ENCODE measurements at regions not wholly inside any gene's neighbourhood (a gene's known extent, or its start where the extent isn't known, plus 50 kb on each side); places are given as distances from the start of the nearest gene placed in this dataset.
"Not testable (repeated sequence)": the region's sequence is repeated elsewhere in the genome, so short reads cannot be mapped to it uniquely, and the experiment has no call there.

DNA sequence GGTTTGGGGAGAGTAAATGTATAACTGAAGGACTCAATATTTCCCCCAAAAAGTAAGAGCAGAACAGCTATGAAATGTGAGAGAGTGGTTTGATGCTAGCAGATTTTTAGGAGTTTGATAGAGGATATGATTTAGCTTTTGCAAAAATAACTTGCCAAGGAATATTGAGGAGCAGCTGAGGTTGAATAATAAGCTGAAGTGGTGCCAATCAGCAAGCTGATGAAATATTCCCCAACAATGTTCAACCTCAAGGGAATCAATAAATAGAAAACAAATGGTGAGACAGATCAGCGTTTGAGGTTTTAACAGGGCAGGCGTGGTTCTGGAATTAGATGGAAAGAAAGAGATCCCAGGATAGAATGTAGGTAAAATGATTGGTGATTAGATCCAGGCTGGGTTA, 413.4 kb upstream of the ADAMTS5 start:
- intact Hi-C loops (cut with DNase I), result no loop called here
- no peak for DNase-seq (ENCODE audit: low spot score)

DNA sequence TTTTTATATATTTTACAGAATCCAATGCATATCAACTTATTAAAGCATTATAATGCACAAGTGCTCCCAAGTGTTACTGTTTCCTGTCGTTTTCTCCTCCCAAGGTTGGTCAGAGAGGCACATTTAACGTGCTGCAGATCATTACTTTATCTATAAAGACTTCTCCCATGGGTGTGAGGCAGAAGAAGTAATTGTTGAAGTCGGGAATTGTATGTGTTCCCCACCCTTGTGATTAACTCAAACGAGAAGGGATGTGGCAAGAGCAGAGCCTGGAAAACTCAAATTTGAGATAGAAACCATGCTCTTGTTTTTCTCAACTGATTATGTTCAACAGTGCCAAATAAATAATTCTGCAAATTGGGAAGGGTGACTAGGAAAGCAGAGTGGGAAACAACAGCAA, 412.5 kb upstream of the ADAMTS5 start:
- intact Hi-C loops (cut with DNase I), result no loop called here
- DNase-seq (ENCODE audit: low spot score), result no peak

DNA sequence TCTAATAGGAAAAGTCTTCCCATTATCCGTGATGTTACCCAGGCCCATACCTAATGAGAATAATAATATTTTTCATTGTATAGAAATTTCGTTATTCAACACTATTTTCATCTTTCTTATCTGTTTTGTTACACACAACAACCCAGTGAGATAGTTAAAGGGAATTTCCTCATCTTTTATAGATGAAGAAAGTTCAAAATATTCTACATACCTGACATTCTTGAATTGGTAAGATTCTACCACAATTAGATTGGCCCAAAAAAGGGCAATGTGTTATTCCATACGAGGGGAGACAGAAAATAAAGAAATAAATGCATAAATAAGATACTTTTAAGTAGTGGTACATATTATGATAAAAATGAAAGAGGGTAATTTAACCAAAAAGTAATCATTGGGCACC, 405.5 kb upstream of the ADAMTS5 start:
- no peak for DNase-seq (ENCODE audit: low spot score)
- intact Hi-C loops (cut with DNase I), result loop anchor here (5.0 kb wide), 1 partner anchor 75 kb away; no protein-coding TSS in a partner anchor

DNA sequence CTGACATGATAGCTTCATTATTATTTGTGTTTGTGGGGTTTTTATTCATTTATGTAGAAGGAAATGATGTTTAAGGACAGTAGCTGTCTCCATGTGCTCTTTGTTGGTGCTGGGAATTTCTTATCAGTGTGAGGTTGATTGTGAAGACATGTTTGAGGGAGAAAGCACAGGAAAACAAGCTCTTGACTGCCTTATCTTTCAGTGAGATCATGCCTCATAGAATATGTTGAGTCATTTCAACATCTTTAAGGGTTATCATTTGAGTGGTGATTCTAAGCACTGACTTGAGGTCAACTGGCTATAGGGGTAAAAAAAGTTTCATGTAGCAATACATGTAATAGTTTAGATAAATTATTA, 405.1 kb upstream of the ADAMTS5 start:
- intact Hi-C loops (cut with DNase I), result loop anchor here (5.0 kb wide), 1 partner anchor 75 kb away; no protein-coding TSS in a partner anchor

DNA sequence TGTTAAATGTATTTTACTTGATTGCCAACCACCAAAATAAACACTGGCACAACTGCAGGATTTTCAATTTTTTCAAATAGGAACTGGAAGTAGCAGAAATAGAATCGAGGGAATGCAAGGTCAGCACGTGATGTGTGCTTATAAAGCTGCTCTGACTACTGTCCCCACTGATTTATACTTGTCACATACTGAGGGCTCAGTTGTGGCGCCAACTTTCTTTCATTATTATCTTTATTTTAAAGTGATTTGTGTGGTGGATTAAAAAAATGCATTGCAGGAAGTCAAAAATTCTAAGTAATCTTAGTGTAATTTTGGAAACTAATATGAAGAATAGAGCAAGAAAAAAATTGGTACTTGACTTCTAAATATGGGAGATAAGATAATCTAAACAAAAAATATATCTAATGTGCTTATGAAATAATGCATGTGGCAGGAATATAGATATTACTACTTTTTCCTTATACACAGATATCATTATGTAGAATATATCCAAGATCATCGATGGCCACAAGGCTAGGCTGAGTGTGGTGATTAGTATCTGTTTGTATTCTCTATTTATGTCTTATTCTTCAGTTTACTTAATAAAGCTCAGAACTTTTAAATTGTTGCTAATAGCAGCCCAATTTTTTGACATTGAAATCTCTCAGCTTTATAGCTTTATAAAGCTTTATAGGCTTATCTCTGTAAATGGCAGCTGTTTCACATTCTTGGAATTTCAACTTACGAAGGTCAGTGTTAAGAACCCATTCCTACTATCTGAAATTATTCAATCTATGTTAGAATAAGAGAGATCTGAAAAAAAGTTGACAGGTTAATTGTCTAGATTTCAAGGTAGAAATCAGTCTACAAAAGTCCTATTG, 404.5 kb upstream of the ADAMTS5 start:
- no peak for DNase-seq (ENCODE audit: low spot score)
- intact Hi-C loops (cut with DNase I), result loop anchor here (5.0 kb wide), 1 partner anchor 76 kb away; no protein-coding TSS in a partner anchor

More for the DNA sequence above, 405.1 kb upstream of the ADAMTS5 start:
- DNase-seq (ENCODE audit: low spot score), result no peak

DNA sequence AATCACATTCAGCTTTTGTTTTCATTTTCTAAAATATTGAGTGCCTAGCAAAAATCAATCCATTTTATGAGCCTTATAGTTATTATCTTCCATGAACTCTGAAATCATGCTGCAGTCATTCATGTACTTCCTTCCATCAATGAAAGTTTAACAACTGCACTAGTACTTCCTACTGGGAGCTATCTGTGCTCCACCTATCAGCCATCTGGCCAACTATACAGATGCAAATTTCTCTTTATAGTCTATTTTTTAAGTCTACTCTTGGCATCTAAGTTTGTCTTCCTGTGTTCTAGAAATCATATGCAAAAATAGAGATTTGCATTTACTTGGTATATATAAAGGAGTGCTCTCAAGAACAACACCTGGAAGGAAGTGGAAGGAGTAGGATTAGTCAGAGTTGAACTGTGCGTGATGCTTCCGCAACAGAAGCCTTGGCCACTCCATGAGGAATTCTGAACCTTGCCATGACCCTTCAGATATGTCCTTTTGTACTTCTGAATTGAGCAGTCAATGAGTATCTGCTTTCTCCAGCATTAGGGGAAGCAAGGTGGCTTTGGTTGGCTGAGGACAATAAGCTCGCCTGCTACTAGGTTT, 403.2 kb upstream of the ADAMTS5 start:
- DNase-seq (ENCODE audit: low spot score), result no peak
- intact Hi-C loops (cut with DNase I), result loop anchor here (5.0 kb wide), 2 partner anchors 77 to 197 kb away; no protein-coding TSS in a partner anchor

DNA sequence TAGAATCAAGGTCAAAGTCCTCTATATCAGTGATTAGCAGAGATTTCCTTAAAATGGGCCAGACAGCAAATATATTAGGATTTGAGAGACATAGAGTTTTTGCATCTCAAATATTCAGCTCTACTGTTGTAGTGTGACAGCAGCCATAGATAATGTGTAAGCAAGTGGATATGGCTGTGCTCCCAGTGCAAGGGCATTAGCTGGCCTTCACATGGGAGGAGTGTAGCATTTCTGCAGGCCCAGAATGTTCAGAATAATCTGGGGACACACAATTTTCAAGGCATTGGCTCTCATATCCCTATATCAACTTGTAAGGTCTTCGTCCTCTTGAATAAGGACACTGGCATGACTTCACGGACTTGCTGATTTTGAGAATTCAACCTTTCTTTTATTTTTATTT, 402.3 kb upstream of the ADAMTS5 start:
- no peak for DNase-seq (ENCODE audit: low spot score)
- intact Hi-C loops (cut with DNase I), result loop anchor here (5.0 kb wide), 1 partner anchor 198 kb away; no protein-coding TSS in a partner anchor

DNA sequence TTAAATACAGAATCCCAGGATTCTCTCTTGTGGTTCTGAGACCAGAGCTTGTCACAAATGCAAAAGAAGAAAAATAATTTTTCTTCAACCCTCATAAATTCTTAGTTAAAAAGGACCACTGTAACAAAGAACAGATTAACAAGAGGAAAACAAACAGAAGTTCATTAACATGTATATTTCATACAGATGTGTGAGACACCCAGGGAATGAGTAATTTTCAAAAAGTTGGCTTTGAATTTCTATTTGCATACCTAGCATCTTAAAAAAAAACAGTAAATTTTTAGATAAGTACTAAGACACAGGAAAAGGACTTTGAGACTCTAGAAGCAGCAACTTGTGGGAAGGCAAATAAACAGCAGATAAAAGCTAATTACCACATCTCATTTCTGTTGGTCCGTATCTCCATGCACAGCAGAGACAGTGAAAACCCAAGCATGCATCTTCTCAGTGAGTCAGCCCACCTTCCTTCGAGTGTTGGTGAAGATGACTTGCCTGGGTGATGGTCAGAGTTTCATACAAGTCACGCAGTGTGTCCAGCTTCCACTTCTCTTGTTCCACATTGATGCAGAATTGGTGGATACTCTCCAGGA, 399.9 kb upstream of the ADAMTS5 start:
- intact Hi-C loops (cut with DNase I), result loop anchor here (5.0 kb wide), 1 partner anchor 201 kb away; no protein-coding TSS in a partner anchor
- no peak for DNase-seq (ENCODE audit: low spot score)

DNA sequence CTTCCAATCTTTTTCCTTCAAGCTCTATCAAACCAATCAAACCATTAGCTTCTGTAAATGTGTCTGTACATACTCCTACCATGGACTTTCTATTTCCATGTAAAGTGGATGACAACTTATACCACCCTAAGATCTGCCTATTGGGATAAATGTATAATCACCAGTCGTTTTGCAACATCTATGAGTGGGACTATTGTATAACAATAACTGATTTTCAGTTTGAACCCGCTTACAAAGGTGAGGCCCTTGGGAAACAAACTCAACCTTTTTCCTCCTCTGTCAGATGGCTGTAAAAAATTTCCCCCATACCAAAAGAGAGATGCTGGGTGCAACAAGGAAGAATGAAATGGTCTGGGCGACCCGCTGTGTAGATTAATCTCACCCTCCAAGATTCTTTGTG, 399.1 kb upstream of the ADAMTS5 start:
- no peak for DNase-seq (ENCODE audit: low spot score)
- intact Hi-C loops (cut with DNase I), result loop anchor here (5.0 kb wide), 1 partner anchor 201 kb away; no protein-coding TSS in a partner anchor

DNA sequence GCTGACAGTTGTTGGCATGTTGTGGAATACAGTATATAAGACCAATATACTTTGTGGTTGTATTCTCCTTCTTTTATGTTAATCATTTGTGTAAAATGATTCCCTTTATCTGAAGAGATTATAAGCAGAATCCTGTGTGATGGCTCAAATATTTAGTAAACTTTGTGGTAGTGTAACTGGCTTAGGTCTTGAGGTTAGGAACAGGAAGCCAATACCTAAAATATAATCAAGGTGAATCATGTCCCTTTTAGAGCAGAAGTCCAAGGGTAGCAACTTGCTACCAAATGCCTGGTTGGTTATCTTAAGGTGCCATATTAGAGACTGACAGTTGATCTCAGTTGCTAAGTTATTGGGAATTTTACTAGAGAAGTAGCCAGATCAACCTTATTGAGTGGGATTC, 398.5 kb upstream of the ADAMTS5 start:
- intact Hi-C loops (cut with DNase I), result loop anchor here (5.0 kb wide), 1 partner anchor 202 kb away; no protein-coding TSS in a partner anchor
- DNase-seq (ENCODE audit: low spot score), result no peak

DNA sequence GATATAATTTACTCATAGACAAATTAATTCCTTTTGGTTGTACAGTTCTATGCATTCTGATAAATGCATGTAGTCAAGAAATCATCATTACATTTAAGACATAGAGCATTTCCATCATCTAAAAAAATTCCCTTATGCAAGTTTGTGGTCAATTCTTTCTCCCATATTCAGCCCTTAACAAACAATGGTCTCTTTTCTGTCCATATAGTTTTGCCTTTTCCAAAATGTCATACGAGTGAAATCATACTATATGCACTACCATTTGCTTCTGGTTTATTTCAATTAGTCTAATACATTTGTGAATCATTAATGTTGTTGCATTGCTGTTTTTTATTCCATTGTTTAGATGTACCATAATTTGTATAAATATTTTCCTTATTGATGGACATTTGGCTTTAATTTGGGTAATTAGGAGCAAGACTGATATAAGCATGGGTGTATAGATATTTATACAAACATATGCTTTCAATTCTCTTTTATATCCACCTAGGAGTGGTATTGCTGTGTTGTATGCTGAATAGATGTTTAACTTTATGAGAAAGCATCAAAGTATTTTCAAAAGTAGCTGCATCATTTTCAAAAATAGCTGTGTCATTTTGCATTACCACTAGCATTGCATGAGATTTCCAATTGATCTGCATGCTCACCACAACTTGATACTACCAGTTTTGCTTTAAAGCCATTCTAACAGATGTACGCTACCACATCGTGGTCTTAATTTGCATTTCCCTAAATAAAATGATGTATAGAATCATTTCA, 397.0 kb upstream of the ADAMTS5 start:
- DNase-seq (ENCODE audit: low spot score), result no peak
- intact Hi-C loops (cut with DNase I), result no loop called here

DNA sequence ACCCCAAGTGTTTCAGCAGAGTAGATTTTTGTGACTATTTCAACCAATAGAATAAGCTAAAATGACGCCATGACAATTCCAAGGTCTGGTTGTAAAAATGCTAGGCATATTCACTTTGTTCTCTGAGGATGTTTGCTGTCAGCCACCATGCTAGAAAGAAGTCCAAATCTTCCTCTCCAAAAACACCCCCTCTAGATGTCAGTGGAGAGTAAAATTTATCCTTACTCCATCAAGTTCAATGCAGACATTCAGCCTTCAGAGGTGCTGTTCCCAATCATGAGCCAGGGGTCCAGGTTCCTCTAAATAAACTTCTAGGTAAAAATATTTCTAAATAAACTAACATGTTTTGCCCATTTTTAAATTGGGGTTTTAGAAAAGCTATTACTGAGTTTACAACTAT, 395.4 kb upstream of the ADAMTS5 start:
- intact Hi-C loops (cut with DNase I), result no loop called here
- DNase-seq (ENCODE audit: low spot score), result no peak

DNA sequence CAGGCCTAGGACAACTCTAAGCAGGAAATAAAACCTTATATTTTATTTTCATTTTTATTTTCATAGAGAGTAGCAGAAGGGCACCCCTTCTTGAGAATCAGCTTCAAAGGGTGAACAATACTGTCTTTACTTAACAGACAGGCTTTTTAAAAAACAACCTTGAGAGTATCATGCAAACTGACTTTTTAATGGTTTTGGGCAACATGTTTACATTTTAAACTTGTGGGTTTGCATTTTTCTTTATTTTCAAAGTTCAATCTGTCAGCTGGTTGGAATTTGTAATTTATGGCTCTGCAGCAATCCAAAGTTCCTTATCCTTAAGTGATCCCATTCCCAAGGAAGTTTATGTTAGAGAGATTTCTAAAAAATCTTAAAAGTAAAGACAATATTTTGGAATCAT, 392.3 kb upstream of the ADAMTS5 start:
- DNase-seq (ENCODE audit: low spot score), result no peak
- intact Hi-C loops (cut with DNase I), result no loop called here

DNA sequence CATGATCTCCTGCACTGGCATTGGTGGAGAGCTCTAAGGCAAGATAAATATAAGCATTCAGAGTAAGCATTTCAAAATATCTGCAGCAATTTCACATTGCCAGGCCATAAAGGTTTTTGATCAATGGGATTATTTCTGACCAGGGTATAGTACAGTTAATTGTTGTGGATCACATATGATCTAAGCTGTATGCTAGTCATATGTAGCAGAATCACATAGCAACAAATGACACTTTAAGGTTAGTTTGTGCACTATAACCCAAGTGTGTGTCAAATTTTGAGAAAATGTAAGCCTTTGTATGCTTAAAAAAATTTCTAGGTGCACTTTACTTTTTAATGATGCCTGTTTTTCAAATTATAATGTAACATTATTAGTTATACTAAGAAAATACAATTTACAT, 386.0 kb upstream of the ADAMTS5 start:
- intact Hi-C loops (cut with DNase I), result no loop called here
- DNase-seq (ENCODE audit: low spot score), result no peak

DNA sequence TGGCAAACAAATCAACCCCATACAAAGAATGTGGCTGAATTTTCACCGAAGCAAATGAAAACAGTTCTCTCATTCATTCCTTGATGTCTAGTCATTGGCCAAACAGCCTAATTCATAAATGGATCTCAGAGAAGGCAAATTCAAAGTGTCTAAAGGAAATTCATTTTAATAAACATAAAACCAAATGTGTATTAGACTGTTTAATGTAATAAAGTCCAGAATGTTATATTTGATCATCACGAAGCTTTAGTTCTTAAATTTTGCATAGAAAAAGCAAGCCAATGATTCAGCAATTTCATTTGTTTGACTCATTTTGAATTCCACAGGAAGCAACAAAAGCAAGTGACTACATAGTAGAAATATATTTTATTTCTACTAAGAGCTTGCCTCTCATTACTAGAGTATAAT, 379.2 kb upstream of the ADAMTS5 start:
- no peak for DNase-seq (ENCODE audit: low spot score)
- intact Hi-C loops (cut with DNase I), result no loop called here

DNA sequence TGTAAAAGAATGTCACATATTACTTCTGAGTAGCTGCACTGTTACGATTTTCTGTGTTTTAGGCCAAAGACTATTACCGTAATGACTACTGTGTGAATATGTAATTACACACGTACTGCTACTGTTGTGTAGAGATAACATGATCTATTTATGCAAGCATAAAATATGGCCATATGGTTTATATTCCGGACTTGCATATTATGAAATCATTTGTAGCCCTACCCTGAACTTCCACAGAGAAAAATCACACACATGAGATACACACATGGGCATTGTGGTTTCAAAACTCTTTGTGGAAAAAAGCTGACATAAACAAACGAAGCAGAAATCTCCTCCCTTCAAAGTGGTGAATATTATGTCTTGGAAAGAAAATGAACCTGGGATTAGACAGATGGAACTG, 373.0 kb upstream of the ADAMTS5 start:
- intact Hi-C loops (cut with DNase I), result no loop called here
- no peak for DNase-seq (ENCODE audit: low spot score)

DNA sequence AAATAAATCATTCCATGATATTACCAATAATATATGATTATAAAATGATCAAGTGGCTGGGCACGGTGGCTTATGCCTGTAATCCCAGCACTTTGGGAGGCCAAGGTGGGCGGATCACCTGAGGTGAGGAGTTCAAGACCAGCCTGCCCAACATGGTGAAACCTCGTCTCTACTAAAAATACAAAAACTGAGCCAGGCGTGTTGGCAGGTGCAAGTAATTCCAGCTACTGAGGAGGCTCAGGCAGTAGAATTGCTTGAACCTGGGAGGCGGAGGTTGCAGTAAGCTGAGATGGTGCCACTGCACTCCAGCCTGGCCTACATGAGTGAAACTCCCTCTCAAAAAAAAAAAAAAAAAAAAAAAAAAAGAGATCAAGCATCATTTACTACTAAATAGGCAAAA, 371.1 kb upstream of the ADAMTS5 start:
- intact Hi-C loops (cut with DNase I); DNase-seq (ENCODE audit: low spot score): not testable (repeated sequence)

DNA sequence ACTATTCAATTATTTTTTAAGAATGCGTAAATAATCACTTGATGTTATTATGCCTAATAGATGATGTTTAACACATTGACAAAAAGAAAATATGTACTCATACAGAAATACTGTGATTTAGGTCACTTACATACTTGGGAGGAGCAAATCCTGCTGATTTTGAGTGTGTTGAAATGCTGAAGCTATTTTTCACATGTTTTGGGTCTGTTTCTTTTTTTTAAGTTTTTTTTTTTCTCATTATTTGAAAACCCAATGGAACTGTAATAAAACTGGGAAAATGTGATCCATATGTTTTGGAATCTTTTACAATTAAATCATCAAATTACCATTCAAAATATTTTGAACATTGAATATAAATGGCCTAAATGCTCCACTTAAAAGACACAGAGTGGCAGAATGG, 366.2 kb upstream of the ADAMTS5 start:
- intact Hi-C loops (cut with DNase I), result no loop called here
- no peak for DNase-seq (ENCODE audit: low spot score)

DNA sequence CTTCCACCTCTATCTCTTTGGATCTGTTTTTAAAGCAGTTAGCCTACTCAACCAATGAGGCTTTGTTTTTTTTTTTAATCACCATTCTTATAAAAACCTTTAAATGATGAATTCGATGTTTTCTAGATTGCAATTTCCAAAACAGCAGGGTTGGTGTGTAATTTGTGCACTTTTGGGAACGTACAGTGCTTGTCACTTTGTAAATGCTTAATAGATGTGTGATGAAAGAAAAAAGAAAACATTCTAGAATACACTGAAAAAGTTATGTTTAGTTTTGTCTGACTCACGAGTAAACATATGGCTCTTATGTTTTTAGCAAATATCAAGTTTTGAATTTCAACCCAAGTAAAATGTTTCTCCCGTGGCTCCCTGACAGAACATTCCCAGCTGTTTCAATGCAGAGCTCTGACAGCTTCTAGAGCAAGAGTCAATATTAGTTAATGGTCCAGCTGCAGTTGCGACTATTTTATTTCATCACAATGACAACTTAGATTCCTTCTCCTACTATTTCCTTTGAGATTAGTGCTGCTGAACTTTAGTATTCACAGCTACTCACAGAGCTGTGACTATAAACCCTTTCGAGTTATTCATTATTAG, 362.5 kb upstream of the ADAMTS5 start:
- intact Hi-C loops (cut with DNase I), result no loop called here
- DNase-seq (ENCODE audit: low spot score), result no peak

Data from cardiac septum (tissue), 1 donor.